H1 (cell line): ENCODE measurements at regions not wholly inside any gene's neighbourhood (a gene's known extent, or its start where the extent isn't known, plus 50 kb on each side); places are given as distances from the start of the nearest gene placed in this dataset.

Source experiments
- CTCF ChIA-PET: fragments of 300-600 bp; sonication (Branson Sonifier 250); formaldehyde crosslinking; loops from one replicate; lab custom pipeline; 2021; ENCODE audit not compliant: partially characterized antibody; lab: Charles Lee
- POLR2A ChIA-PET: fragments of 300-600 bp; sonication (Branson Sonifier 250); formaldehyde crosslinking; loops from one replicate; lab custom pipeline; 2021; ENCODE audit warnings: inconsistent platforms; ENCODE audit not compliant: partially characterized antibody; lab: Charles Lee
- DNase-seq, 2 experiments: peaks; one replicate each; pipeline versions ENCODE4 v3.0.0 to v3.0.0-alpha.2; 2010 to 2022; ENCODE audit warnings: low spot score in 2 of 2, low read depth in 1 of 2, mixed read lengths in 1 of 2
- FAIRE-seq: peaks from 2 replicates; lab custom pipeline; 2011; peaks lifted over from hg19 to GRCh38; lab: Jason Lieb, UNC
- H2AFZ ChIP-seq: 2 replicates; pipeline ENCODE4 v1.8.1; 2012; ENCODE audit warnings: low read length, inconsistent platforms
- H2AK5ac ChIP-seq: 2 replicates; pipeline ENCODE4 v1.6.1; 2013; ENCODE audit warnings: low read depth, low read length
- H2BK120ac ChIP-seq: replicated peaks from 2 replicates; pipeline ENCODE3; 2013; ENCODE audit warnings: low read depth, low read length, inconsistent platforms
- H2BK12ac ChIP-seq: 2 replicates; pipeline ENCODE4 v1.6.1; 2013; ENCODE audit warnings: low read depth, low read length
- H2BK15ac ChIP-seq: 2 replicates; pipeline ENCODE4 v1.6.1; 2013; ENCODE audit warnings: low read length
- H2BK20ac ChIP-seq: 2 replicates; pipeline ENCODE4 v1.6.1; 2013; ENCODE audit warnings: low read length
- H2BK5ac ChIP-seq: 2 replicates; pipeline ENCODE4 v1.6.1; 2013; ENCODE audit warnings: low read depth, low read length
- H3K14ac ChIP-seq: 2 replicates; pipeline ENCODE4 v1.6.1; 2013; ENCODE audit warnings: inconsistent platforms; ENCODE audit not compliant: insufficient read length
- H3K18ac ChIP-seq: 2 replicates; pipeline ENCODE4 v1.6.1; 2013; ENCODE audit warnings: low read length; ENCODE audit errors: extremely low read depth
- H3K23ac ChIP-seq: 2 replicates; pipeline ENCODE4 v1.6.1; 2013; ENCODE audit warnings: inconsistent platforms; ENCODE audit not compliant: insufficient read length
- H3K23me2 ChIP-seq: 2 replicates; pipeline ENCODE4 v1.6.1; 2013; ENCODE audit warnings: low read depth, low read length
- H3K27ac ChIP-seq: 2 replicates; pipeline ENCODE4 v1.6.1; 2011; ENCODE audit warnings: low read depth, low read length, inconsistent platforms
- H3K27me3 ChIP-seq, 4 experiments: replicated peaks in 1 of 4; 1 replicate in 1 of 4; 2 replicates in 3 of 4; pipeline versions ENCODE4 v1.6.1 to v1.8.1; 2011 to 2013; ENCODE audit warnings: low read length in 3 of 4, mild to moderate bottlenecking in 3 of 4, inconsistent platforms in 2 of 4, mixed read lengths in 2 of 4, moderate library complexity in 1 of 4; ENCODE audit not compliant: control insufficient read depth in 3 of 4, insufficient read depth in 3 of 4; ENCODE audit errors: extremely low read depth in 1 of 4
- H3K36me3 ChIP-seq, 4 experiments: 2 replicates each; pipeline versions ENCODE4 v1.6.1 to v1.8.1; 2011 to 2013; ENCODE audit warnings: mild to moderate bottlenecking in 4 of 4, low read length in 3 of 4, moderate library complexity in 2 of 4, control low read depth in 1 of 4, inconsistent platforms in 1 of 4; ENCODE audit not compliant: insufficient read depth in 4 of 4, control insufficient read depth in 2 of 4
- H3K4ac ChIP-seq: replicated peaks from 2 replicates; pipeline ENCODE3; 2013; ENCODE audit warnings: low read length, low read depth, mixed read lengths, inconsistent platforms; ENCODE audit not compliant: insufficient read length
- H3K4me1 ChIP-seq, 4 experiments: replicated peaks in 1 of 4; 1 replicate in 1 of 4; 2 replicates in 3 of 4; pipeline versions ENCODE4 v1.6.1 to v1.8.1; 2011 to 2013; ENCODE audit warnings: low read length in 3 of 4, inconsistent platforms in 2 of 4, mixed read lengths in 1 of 4; ENCODE audit not compliant: insufficient read depth in 4 of 4, control insufficient read depth in 3 of 4
- H3K4me2 ChIP-seq, 2 experiments: 2 replicates each; pipeline versions ENCODE4 v1.6.1 to v1.8.1; 2011 to 2013; ENCODE audit warnings: low read depth in 2 of 2, low read length in 2 of 2, control low read depth in 1 of 2, inconsistent platforms in 1 of 2, mild to moderate bottlenecking in 1 of 2; ENCODE audit not compliant: insufficient read depth in 1 of 2
- H3K4me3 ChIP-seq, 4 experiments: fragments of 200-600, 300-600 bp in 1 of 4; sonication (generic), shearing (Covaris generic), sonication (Bioruptor Twin) in 1 of 4; 2 replicates each; pipeline versions ENCODE4 v1.5.1 to v1.8.1; 2011 to 2016; ENCODE audit warnings: low read length in 4 of 4, low read depth in 3 of 4, control low read depth in 2 of 4, inconsistent platforms in 2 of 4, mild to moderate bottlenecking in 2 of 4, mixed read lengths in 1 of 4, moderate library complexity in 1 of 4; ENCODE audit not compliant: insufficient read depth in 2 of 4; ENCODE audit errors: extremely low read depth in 1 of 4
- H3K56ac ChIP-seq: replicated peaks from 2 replicates; pipeline ENCODE3; 2013; ENCODE audit warnings: low read depth, mild to moderate bottlenecking, mixed read lengths, low read length, inconsistent platforms; ENCODE audit not compliant: insufficient read length
- H3K79me1 ChIP-seq: 2 replicates; pipeline ENCODE4 v1.6.1; 2013; ENCODE audit warnings: low read depth, low read length, control low read depth
- H3K79me2 ChIP-seq, 2 experiments: 2 replicates each; pipeline versions ENCODE4 v1.6.1 to v1.8.1; 2012 to 2013; ENCODE audit warnings: low read length in 2 of 2, mild to moderate bottlenecking in 2 of 2, inconsistent platforms in 1 of 2; ENCODE audit not compliant: insufficient read depth in 2 of 2, control insufficient read depth in 1 of 2
- H3K9ac ChIP-seq, 4 experiments: replicated peaks in 1 of 4; 1 replicate in 1 of 4; 2 replicates in 3 of 4; pipeline versions ENCODE4 v1.6.1 to v1.8.1; 2011 to 2013; ENCODE audit warnings: low read depth in 3 of 4, low read length in 3 of 4, control low read depth in 2 of 4, mild to moderate bottlenecking in 2 of 4, moderate library complexity in 2 of 4, inconsistent platforms in 1 of 4; ENCODE audit errors: extremely low read depth in 1 of 4
- H3K9me3 ChIP-seq, 2 experiments: 2 replicates each; pipeline versions ENCODE4 v1.6.1 to v1.8.1; 2012 to 2013; ENCODE audit warnings: mild to moderate bottlenecking in 2 of 2, moderate library complexity in 2 of 2, control low read depth in 1 of 2, inconsistent platforms in 1 of 2, low read depth in 1 of 2, low read length in 1 of 2, mixed read lengths in 1 of 2; ENCODE audit not compliant: insufficient read depth in 2 of 2
- H4K20me1 ChIP-seq, 2 experiments: replicated peaks in 1 of 2; 2 replicates each; pipeline versions ENCODE3 to v1.8.1; 2011 to 2013; ENCODE audit warnings: inconsistent platforms in 2 of 2, low read length in 2 of 2, mild to moderate bottlenecking in 1 of 2; ENCODE audit not compliant: insufficient read depth in 2 of 2, control insufficient read depth in 1 of 2
- H4K5ac ChIP-seq: 2 replicates; pipeline ENCODE4 v1.6.1; 2013; ENCODE audit warnings: low read length, low read depth, mixed read lengths, inconsistent platforms; ENCODE audit not compliant: insufficient read length
- H4K8ac ChIP-seq: 2 replicates; pipeline ENCODE4 v1.8.0; 2013; ENCODE audit warnings: mild to moderate bottlenecking, moderate library complexity, low read length, inconsistent platforms; ENCODE audit not compliant: insufficient read depth; ENCODE audit errors: extremely low read depth
- H4K91ac ChIP-seq: replicated peaks from 2 replicates; pipeline ENCODE3; 2013; ENCODE audit warnings: low read length, mixed read lengths, inconsistent platforms; ENCODE audit not compliant: insufficient read length
- BACH1 ChIP-seq: IDR thresholded peaks from 2 replicates; pipeline ENCODE4 v1.6.1; 2012; ENCODE audit warnings: low read length, improper control_type of control experiment
- CEBPB ChIP-seq: IDR thresholded peaks from 2 replicates; pipeline ENCODE4 v1.6.1; 2012; ENCODE audit warnings: low read depth, low read length
- CHD1 ChIP-seq: IDR thresholded peaks from 2 replicates; pipeline ENCODE4 v1.6.1; 2012; ENCODE audit warnings: low read depth, low read length, improper control_type of control experiment
- CHD2 ChIP-seq: IDR thresholded peaks from 2 replicates; pipeline ENCODE4 v1.6.1; 2012; ENCODE audit warnings: low read length, improper control_type of control experiment
- EP300 ChIP-seq, 2 experiments: IDR thresholded peaks; 1 replicate in 1 of 2; 2 replicates in 1 of 2; pipeline ENCODE4 v1.6.1; 2011 to 2012; ENCODE audit warnings: low read depth in 2 of 2, low read length in 2 of 2, mild to moderate bottlenecking in 2 of 2, borderline replicate concordance in 1 of 2, inconsistent platforms in 1 of 2, moderate library complexity in 1 of 2
- EZH2 ChIP-seq: fragments of 200-600 bp; sonication (generic); IDR thresholded peaks from 2 replicates; pipeline ENCODE4 v1.7.1; 2012; ENCODE audit warnings: low read depth, mild to moderate bottlenecking, moderate library complexity, low read length, inconsistent platforms; ENCODE audit not compliant: severe bottlenecking
- GABPA ChIP-seq: IDR thresholded peaks from 2 replicates; pipeline ENCODE4 v1.6.1; 2011; ENCODE audit warnings: mild to moderate bottlenecking, low read length, moderate library complexity, borderline replicate concordance; ENCODE audit not compliant: insufficient read depth
- JUN ChIP-seq: IDR thresholded peaks from 2 replicates; pipeline ENCODE4 v1.6.1; 2011; ENCODE audit warnings: low read depth, mild to moderate bottlenecking, improper control_type of control experiment, low read length
- KDM1A ChIP-seq: fragments of 200-600, 300-600 bp; sonication (generic); IDR thresholded peaks from 2 replicates; pipeline ENCODE4 v1.7.1; 2016; ENCODE audit warnings: mild to moderate bottlenecking, low read length, borderline replicate concordance
- KDM5A ChIP-seq: fragments of 200-600 bp; IDR thresholded peaks from 2 replicates; pipeline ENCODE4 v1.7.1; 2012; ENCODE audit warnings: mild to moderate bottlenecking, low read length, inconsistent platforms, mixed read lengths
- POLR2AphosphoS5 ChIP-seq: IDR thresholded peaks from 2 replicates; pipeline ENCODE4 v1.6.1; 2011; ENCODE audit warnings: low read depth, low read length
- SRF ChIP-seq: IDR thresholded peaks from 2 replicates; pipeline ENCODE4 v1.6.1; 2011; ENCODE audit warnings: mild to moderate bottlenecking, low read depth, low read length, moderate library complexity
- TCF12 ChIP-seq: IDR thresholded peaks from 2 replicates; pipeline ENCODE4 v1.6.1; 2011; ENCODE audit warnings: low read depth, mild to moderate bottlenecking, low read length
- TEAD4 ChIP-seq: IDR thresholded peaks from 2 replicates; pipeline ENCODE4 v1.6.1; 2012; ENCODE audit warnings: low read depth, low read length, inconsistent platforms, mixed read lengths
- WGBS, 2 experiments: shearing (Covaris generic) in 1 of 2; methylation state at CpG; one replicate each; pipeline versions ENCODE4 v1.1.6 to v1.1.7; 2013 to 2015; ENCODE audit warnings: low lambda C conversion rate in 2 of 2, mixed read lengths in 2 of 2, inconsistent platforms in 1 of 2, low coverage in 1 of 2, missing lambda C conversion rate in 1 of 2; ENCODE audit not compliant: insufficient replicate concordance in 2 of 2, insufficient coverage in 1 of 2, insufficient read length in 1 of 2; ENCODE audit errors: extremely low coverage in 1 of 2, missing lambda C conversion rate in 1 of 2; 5-methylcytosine and 5-hydroxymethylcytosine counted together
- TF ChIP-seq, protein P1 (sequence below): IDR thresholded peaks from 2 replicates; pipeline ENCODE4 v1.6.1; 2011; ENCODE audit warnings: low read length, improper control_type of control experiment

DNA sequence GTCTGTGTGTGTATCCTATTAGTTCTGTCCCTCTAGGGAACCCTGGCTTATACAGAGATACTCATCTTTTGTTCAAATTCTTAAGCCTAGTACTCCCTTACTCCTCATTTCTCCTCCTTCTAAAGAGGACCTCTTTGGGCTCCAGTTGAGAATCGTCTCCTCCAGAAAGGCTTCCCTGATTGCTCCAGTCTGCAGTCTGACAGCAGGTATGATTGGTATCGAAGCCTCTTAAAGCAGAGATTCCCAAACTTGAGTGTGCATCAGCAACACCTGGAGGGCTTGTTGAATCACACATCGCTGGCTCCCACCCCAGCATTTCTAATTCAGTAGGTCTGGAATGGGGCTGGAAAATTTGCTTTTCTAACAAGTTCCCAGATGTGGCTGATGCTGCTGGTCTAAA is 60.9 kb upstream of the NMNAT3 start:
- Histone ChIP-seq H3K4me3 (no peak overlapping the region), H3K4me2 (no peak overlapping the region), H3K79me1 (no peaks in the 10 kb centered on the region), H4K20me1 (no peaks in the 10 kb centered on the region), H3K27ac (no peak overlapping the region), H2BK5ac (no peak overlapping the region), H3K79me2 (no peaks in the 10 kb centered on the region), H3K4me1 (no peaks in the 10 kb centered on the region), H2BK12ac (no peak overlapping the region), H3K14ac (no peak overlapping the region), H3K36me3 (no peaks in the 10 kb centered on the region), H3K23ac (no peak overlapping the region), H3K9ac (no peak overlapping the region), H2BK120ac (no peak overlapping the region), H4K5ac (no peak overlapping the region), H3K9me3 (no peaks in the 10 kb centered on the region), H2BK15ac (no peak overlapping the region), H4K91ac (no peak overlapping the region), H3K23me2 (no peaks in the 10 kb centered on the region), H3K56ac (no peak overlapping the region), H4K8ac (no peak overlapping the region), H3K27me3 (no peaks in the 10 kb centered on the region; a peak in 1 of 7 replicates), H2AK5ac (no peak overlapping the region), H3K4ac (no peak overlapping the region), H2BK20ac (no peak overlapping the region), H3K18ac (no peak overlapping the region), H2AFZ (no peak overlapping the region)
- POLR2A ChIA-PET = no interaction called here
- CTCF ChIA-PET = interaction anchor here (1.1 kb wide), 1 partner anchor 34 kb away, joined by 3 read pairs; no protein-coding TSS in a partner anchor
- 82% methylated on average over 3 of the region's 3 CpGs; no CpG with 5 or more reads in 1 of the 2 experiments for WGBS, 2 experiments
- DNase-seq (no peak), FAIRE-seq (no peak)
- no peak for TF ChIP-seq CHD1
- TF ChIP-seq TEAD4 = no peak
- TF ChIP-seq SRF = no peak
- TF ChIP-seq JUN = no peak
- no peak for TF ChIP-seq GABPA
- TF ChIP-seq KDM5A = no peak
- no peak for TF ChIP-seq CEBPB
- TF ChIP-seq KDM1A = no peak
- TF ChIP-seq TCF12 = no peak
- TF ChIP-seq EZH2 = no peak
- TF ChIP-seq, protein P1, sequence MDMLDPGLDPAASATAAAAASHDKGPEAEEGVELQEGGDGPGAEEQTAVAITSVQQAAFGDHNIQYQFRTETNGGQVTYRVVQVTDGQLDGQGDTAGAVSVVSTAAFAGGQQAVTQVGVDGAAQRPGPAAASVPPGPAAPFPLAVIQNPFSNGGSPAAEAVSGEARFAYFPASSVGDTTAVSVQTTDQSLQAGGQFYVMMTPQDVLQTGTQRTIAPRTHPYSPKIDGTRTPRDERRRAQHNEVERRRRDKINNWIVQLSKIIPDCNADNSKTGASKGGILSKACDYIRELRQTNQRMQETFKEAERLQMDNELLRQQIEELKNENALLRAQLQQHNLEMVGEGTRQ = no peak
- TF ChIP-seq BACH1 = no peak
- TF ChIP-seq EP300 (IDR thresholded peaks at IDR 0.05; ENCODE audit: borderline replicate concordance in 1 of 2, low read depth in 2 of 2, low read length in 2 of 2) = no peak
- no peak for TF ChIP-seq CHD2
- no peak for TF ChIP-seq POLR2AphosphoS5
